ENCODE measurements at regions not wholly inside any gene's neighbourhood (a gene's known extent, or its start where the extent isn't known, plus 50 kb on each side); places are given as distances from the start of the nearest gene placed in this dataset.

- Histone ChIP-seq H3K36me3 (no peaks in the 10 kb centered on the region), H3K27ac (no peak overlapping the region), H3K4me3 (ENCODE audit: low read depth, low read length) (no peak overlapping the region), H3K27me3 (ENCODE audit: insufficient read depth, low read depth, severe bottlenecking) (no peaks in the 10 kb centered on the region), H3K9me3 (ENCODE audit: severe bottlenecking) (no peaks in the 10 kb centered on the region)
- no peak for TF ChIP-seq CTCF (IDR thresholded peaks at IDR 0.05; ENCODE audit: low read depth, low read length)
- no peak for DNase-seq
These were observed 148.1 kb upstream of the BLID start for GRCh38 chr11:122264121-122264520.

- Histone ChIP-seq H3K36me3 (no peaks in the 10 kb centered on the region), H3K27me3 (ENCODE audit: insufficient read depth, low read depth, severe bottlenecking) (no peaks in the 10 kb centered on the region), H3K9me3 (ENCODE audit: severe bottlenecking) (no peaks in the 10 kb centered on the region), H3K4me3 (ENCODE audit: low read depth, low read length) (no peak overlapping the region), H3K27ac (no peak overlapping the region)
- TF ChIP-seq CTCF (IDR thresholded peaks at IDR 0.05; ENCODE audit: low read depth, low read length) = no peak
- no peak for DNase-seq
These were observed 145.5 kb upstream of the BLID start for GRCh38 chr11:122261546-122261945.

GRCh38 chr11:122259195-122259821 is 143.3 kb upstream of the BLID start:
- no peak for TF ChIP-seq CTCF (IDR thresholded peaks at IDR 0.05; ENCODE audit: low read depth, low read length)
- Histone ChIP-seq H3K9me3 (ENCODE audit: severe bottlenecking) (no peaks in the 10 kb centered on the region), H3K27ac (no peak overlapping the region), H3K27me3 (ENCODE audit: insufficient read depth, low read depth, severe bottlenecking) (no peaks in the 10 kb centered on the region), H3K4me3 (ENCODE audit: low read depth, low read length) (no peak overlapping the region), H3K36me3 (no peaks in the 10 kb centered on the region)
- DNase-seq = no peak

- DNase-seq = no peak
- Histone ChIP-seq H3K9me3 (ENCODE audit: severe bottlenecking) (no peaks in the 10 kb centered on the region), H3K36me3 (no peaks in the 10 kb centered on the region), H3K4me3 (ENCODE audit: low read depth, low read length) (no peak overlapping the region), H3K27ac (no peak overlapping the region), H3K27me3 (ENCODE audit: insufficient read depth, low read depth, severe bottlenecking) (no peaks in the 10 kb centered on the region)
- no peak for TF ChIP-seq CTCF (IDR thresholded peaks at IDR 0.05; ENCODE audit: low read depth, low read length)
These were observed 142.6 kb upstream of the BLID start for GRCh38 chr11:122258446-122259194.

- H3K27me3 ChIP-seq (ENCODE audit: insufficient read depth, low read depth, severe bottlenecking) = no peaks in the 10 kb centered on the region
- H3K9me3 ChIP-seq (ENCODE audit: severe bottlenecking) = no peaks in the 10 kb centered on the region
- no peaks in the 10 kb centered on the region for H3K36me3 ChIP-seq
- TF ChIP-seq CTCF (IDR thresholded peaks at IDR 0.05; ENCODE audit: low read depth, low read length) = no peak
- no peak overlapping the region for H3K27ac ChIP-seq
- H3K4me3 ChIP-seq (ENCODE audit: low read depth, low read length) = no peak overlapping the region
- no peak for DNase-seq
These were observed 137.7 kb upstream of the BLID start for GRCh38 chr11:122253589-122254231.
